B cell (primary cell): ENCODE measurements at regions not wholly inside any gene's neighbourhood (a gene's known extent, or its start where the extent isn't known, plus 50 kb on each side); places are given as distances from the start of the nearest gene placed in this dataset.

ENCODE experiments used
- CTCF ChIP-seq: fragments of 200-600 bp; IDR thresholded peaks from one replicate; pipeline ENCODE4 v1.8.0; 2022; ENCODE audit warnings: antibody characterized with exemption, mild to moderate bottlenecking
- EZH2 ChIP-seq: IDR thresholded peaks from 2 replicates; pipeline ENCODE4 v1.6.1; 2012; ENCODE audit warnings: borderline replicate concordance, low read depth, mild to moderate bottlenecking, moderate library complexity, low read length; ENCODE audit not compliant: insufficient read depth, poor library complexity, severe bottlenecking

GRCh38 chr6:138564170-138564721 lies 65.0 kb upstream of the NHSL1 start:
- TF ChIP-seq CTCF, result no peak
- no peak for TF ChIP-seq EZH2
